ENCODE measurements at regions not wholly inside any gene's neighbourhood (a gene's known extent, or its start where the extent isn't known, plus 50 kb on each side); places are given as distances from the start of the nearest gene placed in this dataset.

GRCh38 chr12:131229426-131230339, 276.0 kb downstream of the ADGRD1 start (continued):
- peak; percentile 69; the same call in 1 of the 2 replicates for TF ChIP-seq TOE1 (IDR thresholded peaks at IDR 0.05; ENCODE audit: borderline replicate concordance)
- TF ChIP-seq TOE1 (CRISPR knock-in tag; IDR thresholded peaks at IDR 0.05; ENCODE audit: borderline replicate concordance, low read depth), result no peak
- TF ChIP-seq SMARCE1 (IDR thresholded peaks at IDR 0.05), result peak; percentile 65; the same call in 1 of the 2 replicates
- TF ChIP-seq MYC (IDR thresholded peaks at IDR 0.05; ENCODE audit: low read depth, low read length), result peak; percentile 39; the same call in 1 of the 2 replicates
- TF ChIP-seq MYC (CRISPR knock-in tag; IDR thresholded peaks at IDR 0.05; ENCODE audit: borderline replicate concordance, low read depth), result no peak
- peak; percentile 51; the same call in 1 of the 2 replicates for TF ChIP-seq ZBTB9 (CRISPR knock-in tag; IDR thresholded peaks at IDR 0.05)
- TF ChIP-seq TRIM28 (IDR thresholded peaks at IDR 0.05), result peak; percentile 40; the same call in 1 of the 2 replicates
- peak; percentile 85 for TF ChIP-seq NCOA1 (IDR thresholded peaks at IDR 0.05; ENCODE audit: low read depth)
- no peak for TF ChIP-seq XRCC3 (IDR thresholded peaks at IDR 0.05)
- TF ChIP-seq ARNT (IDR thresholded peaks at IDR 0.05), result 0 out of 4 replicates have a peak, but pooled peaks of 1 of the 2 experiments have one; percentile 35
- peak in 1 of 2 experiments; percentile 87; a peak in 2 of 4 replicates for TF ChIP-seq KDM4B (IDR thresholded peaks at IDR 0.05; ENCODE audit: borderline replicate concordance in 2 of 2, low read depth in 1 of 2)
- peak; percentile 75; the same call in 1 of the 2 replicates for TF ChIP-seq ETV5 (CRISPR knock-in tag; IDR thresholded peaks at IDR 0.05; ENCODE audit: low read depth)
- peak in 1 of 2 experiments; percentile 11; a peak in 1 of 4 replicates for TF ChIP-seq ZNF318 (IDR thresholded peaks at IDR 0.05; ENCODE audit: borderline replicate concordance in 1 of 2, low read depth in 1 of 2)
- peak; percentile 25; the same call in 1 of the 2 replicates for TF ChIP-seq SOX6 (IDR thresholded peaks at IDR 0.05)
- TF ChIP-seq MCM3 (IDR thresholded peaks at IDR 0.05), result no peak
- TF ChIP-seq MNT (conservative IDR thresholded peaks at IDR 0.05), result peak; percentile 62 to 73; a peak in 3 of 4 replicates
- TF ChIP-seq EGR1 (conservative IDR thresholded peaks at IDR 0.05), result peak; percentile 51
